ENCODE measurements at regions not wholly inside any gene's neighbourhood (a gene's known extent, or its start where the extent isn't known, plus 50 kb on each side); places are given as distances from the start of the nearest gene placed in this dataset.

DNA sequence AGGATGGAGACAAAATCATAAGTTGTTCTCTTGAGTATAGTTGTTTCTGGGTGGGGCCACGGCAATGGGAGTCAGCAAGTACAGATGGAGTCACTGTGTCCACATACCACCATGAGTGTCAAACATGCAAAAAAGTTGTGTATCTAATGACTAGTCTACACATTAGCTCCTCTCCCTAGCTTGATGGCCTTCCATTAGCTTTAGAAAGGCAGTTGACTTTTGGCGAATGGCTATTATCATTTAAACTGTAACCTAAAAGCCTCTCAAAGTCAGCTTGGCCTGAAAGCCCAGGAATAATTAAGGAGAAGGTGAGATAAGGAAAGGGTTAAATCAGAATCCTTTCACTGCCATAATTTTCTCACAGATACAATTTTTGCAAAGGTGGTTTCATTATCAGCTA is 95.5 kb upstream of the MEOX2 start:
- TF ChIP-seq, protein P1, sequence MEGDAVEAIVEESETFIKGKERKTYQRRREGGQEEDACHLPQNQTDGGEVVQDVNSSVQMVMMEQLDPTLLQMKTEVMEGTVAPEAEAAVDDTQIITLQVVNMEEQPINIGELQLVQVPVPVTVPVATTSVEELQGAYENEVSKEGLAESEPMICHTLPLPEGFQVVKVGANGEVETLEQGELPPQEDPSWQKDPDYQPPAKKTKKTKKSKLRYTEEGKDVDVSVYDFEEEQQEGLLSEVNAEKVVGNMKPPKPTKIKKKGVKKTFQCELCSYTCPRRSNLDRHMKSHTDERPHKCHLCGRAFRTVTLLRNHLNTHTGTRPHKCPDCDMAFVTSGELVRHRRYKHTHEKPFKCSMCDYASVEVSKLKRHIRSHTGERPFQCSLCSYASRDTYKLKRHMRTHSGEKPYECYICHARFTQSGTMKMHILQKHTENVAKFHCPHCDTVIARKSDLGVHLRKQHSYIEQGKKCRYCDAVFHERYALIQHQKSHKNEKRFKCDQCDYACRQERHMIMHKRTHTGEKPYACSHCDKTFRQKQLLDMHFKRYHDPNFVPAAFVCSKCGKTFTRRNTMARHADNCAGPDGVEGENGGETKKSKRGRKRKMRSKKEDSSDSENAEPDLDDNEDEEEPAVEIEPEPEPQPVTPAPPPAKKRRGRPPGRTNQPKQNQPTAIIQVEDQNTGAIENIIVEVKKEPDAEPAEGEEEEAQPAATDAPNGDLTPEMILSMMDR (IDR thresholded peaks at IDR 0.05; ENCODE audit: low read depth, low read length, missing control alignments) = no peak
- H3K4me3 ChIP-seq (replicated peaks; ENCODE audit: low read depth, low read length) = no peak overlapping the region
- no peak for DNase-seq (ENCODE audit: extremely low read depth, low read depth)

- H3K4me3 ChIP-seq (replicated peaks; ENCODE audit: low read depth, low read length) = no peak overlapping the region
- TF ChIP-seq, protein P1 (IDR thresholded peaks at IDR 0.05; ENCODE audit: low read depth, low read length, missing control alignments) = no peak
- no peak for DNase-seq (ENCODE audit: extremely low read depth, low read depth)
These were observed 93.8 kb upstream of the MEOX2 start for GRCh38 chr7:15780271-15780670.

DNA sequence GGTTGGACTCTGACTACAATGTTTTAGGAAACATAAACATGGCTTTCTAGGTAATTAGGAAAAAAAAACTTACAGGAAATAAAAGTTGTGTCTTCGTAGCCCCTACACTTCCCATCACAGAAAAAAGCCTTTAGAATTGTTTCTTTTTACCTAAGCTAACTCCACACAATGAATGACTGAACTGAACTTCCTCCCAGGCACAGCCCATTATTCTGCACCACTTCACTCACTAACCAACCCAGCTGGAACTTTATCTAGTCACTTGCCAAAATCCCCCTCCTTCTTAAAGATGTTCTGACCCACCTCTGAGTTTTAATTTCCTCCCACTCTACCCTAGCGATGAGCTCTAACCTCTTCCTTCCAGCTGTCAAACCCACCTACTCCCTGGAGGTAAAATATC is 91.7 kb upstream of the MEOX2 start:
- TF ChIP-seq, protein P1 (IDR thresholded peaks at IDR 0.05; ENCODE audit: low read depth, low read length, missing control alignments) = no peak
- no peak overlapping the region for H3K4me3 ChIP-seq (replicated peaks; ENCODE audit: low read depth, low read length)
- no peak for DNase-seq (ENCODE audit: extremely low read depth, low read depth)

- DNase-seq (ENCODE audit: extremely low read depth, low read depth) = no peak
- H3K4me3 ChIP-seq (replicated peaks; ENCODE audit: low read depth, low read length) = no peak overlapping the region
- TF ChIP-seq, protein P1 (IDR thresholded peaks at IDR 0.05; ENCODE audit: low read depth, low read length, missing control alignments) = no peak
These were observed 79.3 kb upstream of the MEOX2 start for GRCh38 chr7:15765753-15766152.

GRCh38 chr7:15764851-15765382 is 78.4 kb upstream of the MEOX2 start:
- DNase-seq (ENCODE audit: extremely low read depth, low read depth) = no peak
- TF ChIP-seq, protein P1 (IDR thresholded peaks at IDR 0.05; ENCODE audit: low read depth, low read length, missing control alignments) = no peak
- no peak overlapping the region for H3K4me3 ChIP-seq (replicated peaks; ENCODE audit: low read depth, low read length)

- no peak overlapping the region for H3K4me3 ChIP-seq (replicated peaks; ENCODE audit: low read depth, low read length)
- no peak for DNase-seq (ENCODE audit: extremely low read depth, low read depth)
- TF ChIP-seq, protein P1 (IDR thresholded peaks at IDR 0.05; ENCODE audit: low read depth, low read length, missing control alignments) = no peak
These were observed 77.5 kb upstream of the MEOX2 start for GRCh38 chr7:15764010-15764409.

All from HFF-Myc (cell line).